SK-N-SH treated with all-trans-retinoic acid at 6 μM for 48 hours (cell line): ENCODE measurements at regions not wholly inside any gene's neighbourhood (a gene's known extent, or its start where the extent isn't known, plus 50 kb on each side); places are given as distances from the start of the nearest gene placed in this dataset.

Source experiments
- ATAC-seq: fragments of 200-7000 bp; cut with Tn5 transposase; 3 replicates; pipeline ENCODE4 v1.9.1; 2020; ENCODE audit warnings: mild to moderate bottlenecking, moderate library complexity
- ARNTL ChIP-seq: fragments of 450-650 bp; formaldehyde crosslinking; IDR thresholded peaks from 2 replicates; pipeline ENCODE4 v1.5.0; 2020; ENCODE audit warnings: low read depth, mild to moderate bottlenecking, moderate library complexity, borderline replicate concordance
- BACH2 ChIP-seq: fragments of 250-450 bp; sonication (Bioruptor Pico); IDR thresholded peaks from 2 replicates; pipeline ENCODE4 v1.9.0; 2021; ENCODE audit warnings: mild to moderate bottlenecking, borderline replicate concordance
- CSDC2 ChIP-seq: fragments of 250-450 bp; sonication (Bioruptor Pico); IDR thresholded peaks from 2 replicates; pipeline ENCODE4 v1.5.0; 2020; ENCODE audit warnings: mild to moderate bottlenecking, moderate library complexity
- ESRRG ChIP-seq: fragments of 250-450 bp; sonication (Bioruptor Pico); IDR thresholded peaks from 2 replicates; pipeline ENCODE4 v1.6.1; 2021; ENCODE audit warnings: mild to moderate bottlenecking
- GLIS3 ChIP-seq: fragments of 250-450 bp; sonication (Bioruptor Pico); IDR thresholded peaks from 2 replicates; pipeline ENCODE4 v1.5.0; 2020; ENCODE audit warnings: mild to moderate bottlenecking, moderate library complexity
- ISL1 ChIP-seq: fragments of 250-450 bp; sonication (Bioruptor Pico); IDR thresholded peaks from 2 replicates; pipeline ENCODE4 v2.1.2; 2022; ENCODE audit warnings: mild to moderate bottlenecking, moderate library complexity
- OSR1 ChIP-seq: fragments of 250-450 bp; sonication (Bioruptor Pico); IDR thresholded peaks from 2 replicates; pipeline ENCODE4 v1.8.0; 2022; ENCODE audit warnings: moderate library complexity, mild to moderate bottlenecking, inconsistent platforms
- PATZ1 ChIP-seq: fragments of 250-450 bp; sonication (Bioruptor Pico); IDR thresholded peaks from 2 replicates; pipeline ENCODE4 v1.8.0; 2020; ENCODE audit warnings: mild to moderate bottlenecking, moderate library complexity, borderline replicate concordance
- PPARA ChIP-seq: fragments of 250-450 bp; sonication (Bioruptor Pico); IDR thresholded peaks from 2 replicates; pipeline ENCODE4 v1.5.0; 2020; ENCODE audit warnings: mild to moderate bottlenecking, borderline replicate concordance
- RARB ChIP-seq: fragments of 250-450 bp; sonication (Bioruptor Pico); IDR thresholded peaks from 2 replicates; pipeline ENCODE4 v1.8.0; 2021; ENCODE audit warnings: mild to moderate bottlenecking, moderate library complexity
- SNAI2 ChIP-seq: fragments of 250-450 bp; sonication (Bioruptor Pico); IDR thresholded peaks from 2 replicates; pipeline ENCODE4 v1.5.0; 2020; ENCODE audit warnings: mild to moderate bottlenecking, moderate library complexity
- TCF4 ChIP-seq: fragments of 250-450 bp; sonication (Bioruptor Pico); IDR thresholded peaks from 2 replicates; pipeline ENCODE4 v1.8.0; 2021; ENCODE audit warnings: mild to moderate bottlenecking, moderate library complexity, borderline replicate concordance
- TOX ChIP-seq: fragments of 250-450 bp; sonication (Bioruptor Pico); IDR thresholded peaks from 2 replicates; pipeline ENCODE4 v1.8.0; 2021; ENCODE audit warnings: mild to moderate bottlenecking, moderate library complexity, borderline replicate concordance
- ZC3H10 ChIP-seq: fragments of 250-450 bp; sonication (Bioruptor Pico); IDR thresholded peaks from 2 replicates; pipeline ENCODE4 v1.5.1; 2021; ENCODE audit warnings: mild to moderate bottlenecking, moderate library complexity
- ZFP3 ChIP-seq: fragments of 250-450 bp; sonication (Bioruptor Pico); IDR thresholded peaks from 2 replicates; pipeline ENCODE4 v1.5.0; 2020; ENCODE audit warnings: mild to moderate bottlenecking, moderate library complexity
- ZFP30 ChIP-seq: fragments of 450-650 bp; formaldehyde crosslinking; IDR thresholded peaks from 2 replicates; pipeline ENCODE4 v1.5.0; 2022; ENCODE audit warnings: mild to moderate bottlenecking, moderate library complexity
- ZNF565 ChIP-seq: fragments of 450-650 bp; formaldehyde crosslinking; conservative IDR thresholded peaks from 2 replicates; pipeline ENCODE4 v1.5.0; 2020; ENCODE audit warnings: low read depth, mild to moderate bottlenecking, moderate library complexity
- ZNF70 ChIP-seq: fragments of 450-650 bp; formaldehyde crosslinking; IDR thresholded peaks from 2 replicates; pipeline ENCODE4 v1.5.0; 2020; ENCODE audit warnings: mild to moderate bottlenecking, moderate library complexity
- ZNF8 ChIP-seq: fragments of 450-650 bp; formaldehyde crosslinking; IDR thresholded peaks from 2 replicates; pipeline ENCODE4 v1.5.0; 2020; ENCODE audit warnings: mild to moderate bottlenecking, moderate library complexity
- TF ChIP-seq, protein P1 (sequence below): fragments of 250-450 bp; sonication (Bioruptor Pico); IDR thresholded peaks from 2 replicates; pipeline ENCODE4 v1.5.0; 2020; ENCODE audit warnings: mild to moderate bottlenecking, moderate library complexity
- TF ChIP-seq, protein P2 (sequence below): fragments of 250-450 bp; sonication (Bioruptor Pico); IDR thresholded peaks from 2 replicates; pipeline ENCODE4 v1.8.0; 2021; ENCODE audit warnings: low read depth, mild to moderate bottlenecking, moderate library complexity, borderline replicate concordance
- TF ChIP-seq, protein P3 (sequence below): fragments of 250-450 bp; sonication (Bioruptor Pico); IDR thresholded peaks from 2 replicates; pipeline ENCODE4 v1.5.1; 2021; ENCODE audit warnings: mild to moderate bottlenecking, moderate library complexity

GRCh38 chrX:69309074-69309792, 144.0 kb upstream of the PJA1 start:
- TF ChIP-seq OSR1 (CRISPR knock-in tag) (no peak), CSDC2 (no peak), ZNF70 (CRISPR knock-in tag) (no peak), GLIS3 (no peak), ARNTL (CRISPR knock-in tag) (no peak), ZNF565 (CRISPR knock-in tag) (no peak), ZFP30 (CRISPR knock-in tag) (no peak), ZFP3 (no peak), BACH2 (no peak)
- TF ChIP-seq, protein P1, sequence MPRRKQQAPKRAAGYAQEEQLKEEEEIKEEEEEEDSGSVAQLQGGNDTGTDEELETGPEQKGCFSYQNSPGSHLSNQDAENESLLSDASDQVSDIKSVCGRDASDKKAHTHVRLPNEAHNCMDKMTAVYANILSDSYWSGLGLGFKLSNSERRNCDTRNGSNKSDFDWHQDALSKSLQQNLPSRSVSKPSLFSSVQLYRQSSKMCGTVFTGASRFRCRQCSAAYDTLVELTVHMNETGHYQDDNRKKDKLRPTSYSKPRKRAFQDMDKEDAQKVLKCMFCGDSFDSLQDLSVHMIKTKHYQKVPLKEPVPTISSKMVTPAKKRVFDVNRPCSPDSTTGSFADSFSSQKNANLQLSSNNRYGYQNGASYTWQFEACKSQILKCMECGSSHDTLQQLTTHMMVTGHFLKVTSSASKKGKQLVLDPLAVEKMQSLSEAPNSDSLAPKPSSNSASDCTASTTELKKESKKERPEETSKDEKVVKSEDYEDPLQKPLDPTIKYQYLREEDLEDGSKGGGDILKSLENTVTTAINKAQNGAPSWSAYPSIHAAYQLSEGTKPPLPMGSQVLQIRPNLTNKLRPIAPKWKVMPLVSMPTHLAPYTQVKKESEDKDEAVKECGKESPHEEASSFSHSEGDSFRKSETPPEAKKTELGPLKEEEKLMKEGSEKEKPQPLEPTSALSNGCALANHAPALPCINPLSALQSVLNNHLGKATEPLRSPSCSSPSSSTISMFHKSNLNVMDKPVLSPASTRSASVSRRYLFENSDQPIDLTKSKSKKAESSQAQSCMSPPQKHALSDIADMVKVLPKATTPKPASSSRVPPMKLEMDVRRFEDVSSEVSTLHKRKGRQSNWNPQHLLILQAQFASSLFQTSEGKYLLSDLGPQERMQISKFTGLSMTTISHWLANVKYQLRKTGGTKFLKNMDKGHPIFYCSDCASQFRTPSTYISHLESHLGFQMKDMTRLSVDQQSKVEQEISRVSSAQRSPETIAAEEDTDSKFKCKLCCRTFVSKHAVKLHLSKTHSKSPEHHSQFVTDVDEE (CRISPR knock-in tag): no peak
- no peak for ATAC-seq

DNA sequence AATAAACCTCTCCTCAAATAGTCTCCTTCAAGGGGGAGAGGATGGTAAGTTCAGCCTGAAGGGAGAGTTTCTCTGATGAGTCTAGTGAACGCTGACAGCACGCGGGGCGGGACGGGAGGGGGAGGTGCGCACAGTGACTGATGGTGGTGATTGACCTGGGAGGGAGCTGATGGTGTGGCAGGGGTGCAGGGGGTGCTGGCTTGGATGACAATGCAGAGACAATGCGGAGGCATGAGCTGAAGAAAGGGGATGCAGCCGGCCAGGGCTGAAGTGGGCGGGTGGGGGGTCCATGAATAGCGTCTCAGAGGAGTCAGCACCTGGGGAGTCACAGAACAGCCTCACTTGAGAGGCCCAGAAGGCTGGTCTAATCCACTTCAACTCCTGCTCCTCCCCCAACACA, 142.5 kb upstream of the PJA1 start:
- TF ChIP-seq ESRRG (CRISPR knock-in tag): no peak
- TF ChIP-seq ISL1 (CRISPR knock-in tag): no peak
- TF ChIP-seq ZC3H10 (CRISPR knock-in tag): no peak
- TF ChIP-seq ZFP30 (CRISPR knock-in tag): no peak
- TF ChIP-seq, protein P2, sequence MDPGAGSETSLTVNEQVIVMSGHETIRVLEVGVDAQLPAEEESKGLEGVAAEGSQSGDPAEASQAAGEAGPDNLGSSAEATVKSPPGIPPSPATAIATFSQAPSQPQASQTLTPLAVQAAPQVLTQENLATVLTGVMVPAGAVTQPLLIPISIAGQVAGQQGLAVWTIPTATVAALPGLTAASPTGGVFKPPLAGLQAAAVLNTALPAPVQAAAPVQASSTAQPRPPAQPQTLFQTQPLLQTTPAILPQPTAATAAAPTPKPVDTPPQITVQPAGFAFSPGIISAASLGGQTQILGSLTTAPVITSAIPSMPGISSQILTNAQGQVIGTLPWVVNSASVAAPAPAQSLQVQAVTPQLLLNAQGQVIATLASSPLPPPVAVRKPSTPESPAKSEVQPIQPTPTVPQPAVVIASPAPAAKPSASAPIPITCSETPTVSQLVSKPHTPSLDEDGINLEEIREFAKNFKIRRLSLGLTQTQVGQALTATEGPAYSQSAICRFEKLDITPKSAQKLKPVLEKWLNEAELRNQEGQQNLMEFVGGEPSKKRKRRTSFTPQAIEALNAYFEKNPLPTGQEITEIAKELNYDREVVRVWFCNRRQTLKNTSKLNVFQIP (CRISPR knock-in tag): no peak
- no peak for TF ChIP-seq CSDC2
- no peak for TF ChIP-seq ZFP3
- TF ChIP-seq ZNF8 (CRISPR knock-in tag): no peak
- TF ChIP-seq, protein P3, sequence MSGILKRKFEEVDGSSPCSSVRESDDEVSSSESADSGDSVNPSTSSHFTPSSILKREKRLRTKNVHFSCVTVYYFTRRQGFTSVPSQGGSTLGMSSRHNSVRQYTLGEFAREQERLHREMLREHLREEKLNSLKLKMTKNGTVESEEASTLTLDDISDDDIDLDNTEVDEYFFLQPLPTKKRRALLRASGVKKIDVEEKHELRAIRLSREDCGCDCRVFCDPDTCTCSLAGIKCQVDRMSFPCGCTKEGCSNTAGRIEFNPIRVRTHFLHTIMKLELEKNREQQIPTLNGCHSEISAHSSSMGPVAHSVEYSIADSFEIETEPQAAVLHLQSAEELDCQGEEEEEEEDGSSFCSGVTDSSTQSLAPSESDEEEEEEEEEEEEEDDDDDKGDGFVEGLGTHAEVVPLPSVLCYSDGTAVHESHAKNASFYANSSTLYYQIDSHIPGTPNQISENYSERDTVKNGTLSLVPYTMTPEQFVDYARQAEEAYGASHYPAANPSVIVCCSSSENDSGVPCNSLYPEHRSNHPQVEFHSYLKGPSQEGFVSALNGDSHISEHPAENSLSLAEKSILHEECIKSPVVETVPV (CRISPR knock-in tag): no peak
- TF ChIP-seq RARB (CRISPR knock-in tag): no peak
- no peak for TF ChIP-seq PATZ1 (CRISPR knock-in tag)
- TF ChIP-seq BACH2: no peak
- TF ChIP-seq ZNF70 (CRISPR knock-in tag): no peak
- TF ChIP-seq ZNF565 (CRISPR knock-in tag): no peak
- no peak for TF ChIP-seq TOX (CRISPR knock-in tag)
- TF ChIP-seq SNAI2 (CRISPR knock-in tag): no peak
- no peak for TF ChIP-seq TCF4 (CRISPR knock-in tag)
- ATAC-seq: no peak

GRCh38 chrX:69307029-69307428, 141.8 kb upstream of the PJA1 start:
- TF ChIP-seq PPARA (CRISPR knock-in tag) (no peak), OSR1 (CRISPR knock-in tag) (no peak), TOX (CRISPR knock-in tag) (no peak), SNAI2 (CRISPR knock-in tag) (no peak)
- TF ChIP-seq, protein P1 (CRISPR knock-in tag): no peak
- ATAC-seq: no peak
